HepG2 (cell line): ENCODE measurements at regions not wholly inside any gene's neighbourhood (a gene's known extent, or its start where the extent isn't known, plus 50 kb on each side); places are given as distances from the start of the nearest gene placed in this dataset.
A peak's percentile ranks its signal among the peaks of the same experiment; 100 is the strongest.

Source experiments
- ATAC-seq: fragments of 200-7000 bp; cut with Tn5 transposase; 3 replicates; pipeline ENCODE4 v1.9.1; 2020; ENCODE audit warnings: mild to moderate bottlenecking, moderate library complexity
- BruUV-seq: library from RNA; stranded (reverse); fragments of 400-500 nt; replicated peaks from 2 replicates; lab custom pipeline; 2021; lab: Mats Ljungman, UMichigan
- CTCF ChIA-PET: fragments of 300-600 bp; formaldehyde crosslinking; extraction: SDS; loops from one replicate; lab custom pipeline; 2021; ENCODE audit warnings: low total read pairs, inconsistent platforms, low intra/inter-chr PET ratio; lab: Yijun Ruan, JAX
- POLR2A ChIA-PET: fragments of 350-600 bp; sonication (Branson Sonifier 250); formaldehyde crosslinking; loops from one replicate; lab custom pipeline; 2020; ENCODE audit warnings: antibody characterized with exemption, inconsistent platforms; lab: Yijun Ruan, JAX
- DNase-seq: peaks from one replicate; pipeline ENCODE4 v3.0.0-alpha.2; 2015; ENCODE audit warnings: low spot score
- FAIRE-seq: peaks from 3 replicates; lab custom pipeline; 2011; peaks lifted over from hg19 to GRCh38; lab: Jason Lieb, UNC
- H2AFZ ChIP-seq: one replicate; pipeline ENCODE4 v1.6.1; 2011; ENCODE audit warnings: low read length, inconsistent platforms
- H3K27ac ChIP-seq: fragments of 300-600 bp; 3 replicates; pipeline ENCODE4 v1.8.0; 2011; ENCODE audit warnings: mixed run types, mild to moderate bottlenecking, mixed read lengths, low read length, inconsistent platforms; ENCODE audit not compliant: insufficient read depth; ENCODE audit errors: extremely low read length
- H3K27me3 ChIP-seq, 2 experiments: fragments of 200-600 bp in 1 of 2; 2 replicates in 1 of 2; 3 replicates in 1 of 2; pipeline versions ENCODE4 v1.6.0 to v1.8.0; 2011; ENCODE audit warnings: low read length in 2 of 2, mild to moderate bottlenecking in 2 of 2, moderate library complexity in 2 of 2, inconsistent platforms in 1 of 2; ENCODE audit not compliant: insufficient read depth in 2 of 2, control insufficient read depth in 1 of 2
- H3K36me3 ChIP-seq, 2 experiments: fragments of 200-600 bp in 1 of 2; replicated peaks in 1 of 2; 2 replicates in 1 of 2; 3 replicates in 1 of 2; pipeline versions ENCODE4 v1.5.1 to v1.8.0; 2011; ENCODE audit warnings: low read length in 2 of 2, inconsistent platforms in 1 of 2; ENCODE audit not compliant: insufficient read depth in 2 of 2, control insufficient read depth in 1 of 2
- H3K4me1 ChIP-seq: 2 replicates; pipeline ENCODE4 v1.5.1; 2012; ENCODE audit warnings: low read length, inconsistent platforms; ENCODE audit not compliant: insufficient read depth
- H3K4me2 ChIP-seq: 2 replicates; pipeline ENCODE4 v1.6.0; 2011; ENCODE audit warnings: low read depth, low read length, inconsistent platforms
- H3K4me3 ChIP-seq, 3 experiments: fragments of 200-600 bp in 1 of 3; sonication (generic), shearing (Covaris generic) in 1 of 3; replicated peaks in 1 of 3; 2 replicates each; pipeline ENCODE4 v1.5.1; 2011 to 2016; ENCODE audit warnings: low read length in 3 of 3, inconsistent platforms in 2 of 3, low read depth in 2 of 3, mild to moderate bottlenecking in 2 of 3, control low read depth in 1 of 3, mixed read lengths in 1 of 3; ENCODE audit not compliant: insufficient read depth in 1 of 3
- H3K79me2 ChIP-seq: one replicate; pipeline ENCODE4 v1.6.1; 2011; ENCODE audit warnings: low read length, inconsistent platforms; ENCODE audit not compliant: insufficient read depth
- H3K9ac ChIP-seq: 2 replicates; pipeline ENCODE4 v1.6.0; 2011; ENCODE audit warnings: mild to moderate bottlenecking, low read depth, low read length, inconsistent platforms; ENCODE audit not compliant: insufficient read depth
- H3K9me3 ChIP-seq: 2 replicates; pipeline ENCODE4 v1.5.1; 2012; ENCODE audit warnings: mild to moderate bottlenecking, low read length
- H4K20me1 ChIP-seq: 2 replicates; pipeline ENCODE4 v1.6.0; 2011; ENCODE audit warnings: inconsistent platforms, mild to moderate bottlenecking, low read length, moderate library complexity; ENCODE audit not compliant: insufficient read depth
- BRF2 ChIP-seq: sonication (generic); formaldehyde crosslinking; IDR thresholded peaks from 2 replicates; pipeline ENCODE4 v1.8.1; 2022; ENCODE audit warnings: mild to moderate bottlenecking, missing genetic modification reagents
- FOSL2 ChIP-seq: sonication (generic); formaldehyde crosslinking; IDR thresholded peaks from 2 replicates; pipeline ENCODE4 v1.4.0; 2020; ENCODE audit warnings: missing genetic modification reagents
- RCOR2 ChIP-seq: IDR thresholded peaks from 2 replicates; pipeline ENCODE4 v1.6.1; 2016; ENCODE audit warnings: missing biosample characterization, missing genetic modification reagents
- SOX13 ChIP-seq, 3 experiments: fragments of 450-650 bp in 1 of 3; sonication (generic) in 1 of 3; formaldehyde crosslinking in 1 of 3; IDR thresholded peaks in 2 of 3; conservative IDR thresholded peaks in 1 of 3; 2 replicates each; pipeline versions ENCODE4 v1.5.0 to v1.6.1; 2016 to 2020; ENCODE audit warnings: antibody characterized with exemption in 1 of 3, mild to moderate bottlenecking in 1 of 3, missing compliant biosample characterization in 1 of 3, missing genetic modification reagents in 1 of 3, moderate library complexity in 1 of 3
- SOX5 ChIP-seq: IDR thresholded peaks from 2 replicates; pipeline ENCODE4 v1.6.1; 2016; ENCODE audit warnings: borderline replicate concordance
- TBX3 ChIP-seq: fragments of 450-650 bp; IDR thresholded peaks from 2 replicates; pipeline ENCODE4 v1.6.1; 2017; ENCODE audit warnings: antibody characterized with exemption, mild to moderate bottlenecking, inconsistent platforms, borderline replicate concordance
- TEAD3 ChIP-seq: optimal IDR thresholded peaks from 2 replicates; pipeline ENCODE3; 2016; ENCODE audit warnings: borderline replicate concordance
- WGBS: methylation state at CpG from one replicate; pipeline ENCODE4 v1.1.6; 2017; ENCODE audit warnings: low lambda C conversion rate; 5-methylcytosine and 5-hydroxymethylcytosine counted together
- in situ Hi-C: cut with HindIII; loops from 2 replicates; pipeline ENCODE4 v1.10.0; 2017; ENCODE audit warnings: low pct_unique_long_range_greater_than_20kb; ENCODE audit not compliant: extremely low pct_ligation_motif_present
- intact Hi-C: fragments of 100-400 bp; cut with micrococcal nuclease; formaldehyde crosslinking; loops from one replicate; pipeline ENCODE4 v1.10.0; 2022; ENCODE audit not compliant: unreplicated experiment

- WGBS, result 86% methylated on average over 3 of the region's 3 CpGs
- no peak overlapping the region for H3K27ac ChIP-seq
- H3K79me2 ChIP-seq, result peaks cover 26% of the 10 kb centered on the region
- no peak overlapping the region for H3K4me3 ChIP-seq
- H4K20me1 ChIP-seq, result peaks cover 48% of the 10 kb centered on the region; the same call in 1 of the 2 replicates
- no peaks in the 10 kb centered on the region for H3K9me3 ChIP-seq
- intact Hi-C loops, result no loop called here
- no peak overlapping the region for H2AFZ ChIP-seq
- no peaks in the 10 kb centered on the region for H3K27me3 ChIP-seq
- ChIA-PET CTCF (no interaction called here), POLR2A (no interaction called here)
- H3K4me1 ChIP-seq, result peaks cover 24% of the 10 kb centered on the region
- FAIRE-seq (no peak), ATAC-seq (no peak), DNase-seq (peak; percentile 27)
- H3K36me3 ChIP-seq, result no peaks in the 10 kb centered on the region; a peak in 1 of 5 replicates
- in situ Hi-C loops, result no loop called here
- BruUV-seq, result no TSS peak
- no peak overlapping the region for H3K4me2 ChIP-seq
- peak; percentile 37 for TF ChIP-seq FOSL2 (CRISPR knock-in tag)
- no peak for TF ChIP-seq BRF2 (CRISPR knock-in tag)
- no peak overlapping the region for H3K9ac ChIP-seq
Observed at GRCh38 chr7:131015657-131015958, 281.6 kb upstream of the KLF14 start.

DNA sequence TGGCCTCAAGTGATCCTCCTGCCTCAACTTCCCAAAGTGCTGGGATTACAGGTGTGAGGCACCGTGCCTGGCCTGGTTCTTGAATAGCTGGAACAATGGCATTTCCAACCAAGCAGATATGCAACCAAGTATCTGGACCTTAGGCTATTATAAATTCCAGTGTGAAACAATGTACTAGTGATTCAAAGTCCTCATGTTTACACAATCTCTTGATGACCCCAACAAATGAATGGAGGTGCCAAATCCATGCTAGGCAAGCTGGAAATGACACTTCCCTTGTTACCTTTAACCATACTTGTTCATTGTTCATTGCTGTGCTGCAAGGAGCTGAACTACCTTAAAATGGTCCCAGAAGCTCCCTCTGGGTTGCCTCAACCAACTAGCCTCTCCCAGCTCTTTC, 282.2 kb upstream of the KLF14 start:
- 100% methylated on average over 1 of the region's 1 CpG for WGBS
- no peak overlapping the region for H3K9ac ChIP-seq
- ChIA-PET POLR2A (no interaction called here), CTCF (no interaction called here)
- H3K4me3 ChIP-seq, result no peak overlapping the region
- in situ Hi-C loops, result no loop called here
- no peaks in the 10 kb centered on the region for H3K27me3 ChIP-seq
- FAIRE-seq, result no peak
- no peak overlapping the region for H3K4me2 ChIP-seq
- H3K79me2 ChIP-seq, result peaks cover 26% of the 10 kb centered on the region
- H3K9me3 ChIP-seq, result no peaks in the 10 kb centered on the region
- TF ChIP-seq TBX3, result peak; percentile 48; the same call in 1 of the 2 replicates
- TF ChIP-seq SOX5 (CRISPR knock-in tag), result peak; percentile 48; the same call in 1 of the 2 replicates
- TF ChIP-seq RCOR2, result no peak
- TF ChIP-seq SOX13 (IDR thresholded peaks at IDR 0.05), result no peak
- peak in 1 of 2 experiments; percentile 56; a peak in 2 of 4 replicates for TF ChIP-seq SOX13 (CRISPR knock-in tag; conservative IDR thresholded peaks at IDR 0.05 in 1 of 2, IDR thresholded peaks at IDR 0.05 in 1 of 2)
- peak; percentile 22 for TF ChIP-seq TEAD3 (CRISPR knock-in tag)
- TF ChIP-seq, all 625 proteins: peak for 4
- DNase-seq (peak; percentile 44), ATAC-seq (no peak; the same call in 1 of the 3 replicates)
- peaks cover 52% of the 10 kb centered on the region; the same call in 1 of the 2 replicates for H4K20me1 ChIP-seq
- no TSS peak for BruUV-seq
- no peak overlapping the region for H2AFZ ChIP-seq
- no peak overlapping the region for H3K27ac ChIP-seq
- intact Hi-C loops, result no loop called here
- peaks cover 24% of the 10 kb centered on the region for H3K4me1 ChIP-seq
- H3K36me3 ChIP-seq, result no peaks in the 10 kb centered on the region; a peak in 1 of 5 replicates
